Esophagus muscularis mucosa (tissue), 3 donors: ENCODE measurements at regions not wholly inside any gene's neighbourhood (a gene's known extent, or its start where the extent isn't known, plus 50 kb on each side); places are given as distances from the start of the nearest gene placed in this dataset.

ENCODE experiments used
- POLR2A ChIP-seq: fragments of 450-650 bp; IDR thresholded peaks from one replicate; pipeline ENCODE4 v1.6.1; 2017; ENCODE audit warnings: antibody characterized with exemption, moderate library complexity, mild to moderate bottlenecking, low read depth
- TF ChIP-seq, protein P1 (sequence below), 3 experiments: fragments of 200-600 bp in 2 of 3; fragments of 450-650 bp in 1 of 3; sonication (generic) in 2 of 3; IDR thresholded peaks; one replicate each; pipeline ENCODE4 v1.5.1; 2017 to 2019; ENCODE audit warnings: antibody characterized with exemption in 3 of 3, mild to moderate bottlenecking in 2 of 3, moderate library complexity in 1 of 3

DNA sequence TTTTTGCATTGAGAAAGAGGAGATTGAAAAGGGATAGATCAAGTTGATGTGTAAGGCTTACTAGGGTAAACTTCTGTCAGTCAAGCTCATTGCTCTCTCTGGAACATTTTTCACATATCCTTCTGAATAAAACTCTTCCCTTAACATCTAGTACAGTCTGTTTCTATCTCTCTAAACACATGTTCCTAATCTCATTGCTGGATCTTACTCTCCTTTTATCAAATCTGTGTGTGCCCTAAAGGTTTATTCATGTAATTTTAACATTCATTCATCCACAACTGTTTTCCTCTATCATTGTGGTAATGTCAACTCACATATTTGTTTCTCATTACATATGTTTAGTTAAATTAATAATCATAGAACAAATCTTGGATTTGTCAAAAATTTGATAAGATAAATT is 277.9 kb upstream of the GULP1 start:
- TF ChIP-seq POLR2A, result no peak
- TF ChIP-seq, protein P1, sequence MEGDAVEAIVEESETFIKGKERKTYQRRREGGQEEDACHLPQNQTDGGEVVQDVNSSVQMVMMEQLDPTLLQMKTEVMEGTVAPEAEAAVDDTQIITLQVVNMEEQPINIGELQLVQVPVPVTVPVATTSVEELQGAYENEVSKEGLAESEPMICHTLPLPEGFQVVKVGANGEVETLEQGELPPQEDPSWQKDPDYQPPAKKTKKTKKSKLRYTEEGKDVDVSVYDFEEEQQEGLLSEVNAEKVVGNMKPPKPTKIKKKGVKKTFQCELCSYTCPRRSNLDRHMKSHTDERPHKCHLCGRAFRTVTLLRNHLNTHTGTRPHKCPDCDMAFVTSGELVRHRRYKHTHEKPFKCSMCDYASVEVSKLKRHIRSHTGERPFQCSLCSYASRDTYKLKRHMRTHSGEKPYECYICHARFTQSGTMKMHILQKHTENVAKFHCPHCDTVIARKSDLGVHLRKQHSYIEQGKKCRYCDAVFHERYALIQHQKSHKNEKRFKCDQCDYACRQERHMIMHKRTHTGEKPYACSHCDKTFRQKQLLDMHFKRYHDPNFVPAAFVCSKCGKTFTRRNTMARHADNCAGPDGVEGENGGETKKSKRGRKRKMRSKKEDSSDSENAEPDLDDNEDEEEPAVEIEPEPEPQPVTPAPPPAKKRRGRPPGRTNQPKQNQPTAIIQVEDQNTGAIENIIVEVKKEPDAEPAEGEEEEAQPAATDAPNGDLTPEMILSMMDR (IDR thresholded peaks at IDR 0.05), result no peak
